ENCODE measurements at regions not wholly inside any gene's neighbourhood (a gene's known extent, or its start where the extent isn't known, plus 50 kb on each side); places are given as distances from the start of the nearest gene placed in this dataset.

- TF ChIP-seq CTCF (IDR thresholded peaks at IDR 0.05) (no peak), POLR2A (IDR thresholded peaks at IDR 0.05) (no peak)
Observed at GRCh38 chr14:94989946-94990345, 167.4 kb downstream of the DICER1 start.
